NCI-H1105 (cell line): ENCODE measurements at regions not wholly inside any gene's neighbourhood (a gene's known extent, or its start where the extent isn't known, plus 50 kb on each side); places are given as distances from the start of the nearest gene placed in this dataset.
"Not testable (repeated sequence)": the region's sequence is repeated elsewhere in the genome, so short reads cannot be mapped to it uniquely, and the experiment has no call there.

ENCODE experiments used
- DNase-seq: peaks from one replicate; lab custom pipeline; 2025; lab: John Stamatoyannopoulos, UW

DNA sequence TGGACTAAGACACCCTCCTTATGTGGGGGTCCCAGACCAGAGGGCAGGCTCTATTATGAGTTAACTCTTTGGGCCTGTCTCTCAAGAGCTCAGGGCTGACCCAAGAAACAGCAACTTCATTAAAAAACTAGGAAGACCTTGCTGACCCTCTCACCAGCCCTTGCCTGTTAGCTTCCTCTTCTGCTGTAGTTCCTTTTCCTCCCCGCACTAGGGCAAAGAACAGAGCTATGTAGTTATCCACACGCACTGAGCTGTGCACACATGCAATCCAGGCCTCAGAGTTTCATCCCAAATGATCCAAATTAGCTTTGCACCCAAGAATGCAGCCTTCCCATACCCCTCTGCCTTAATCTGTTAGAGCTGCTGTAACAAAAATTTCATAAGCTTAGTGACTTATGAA lies 539.6 kb upstream of the CADM1 start:
- no peak for DNase-seq

DNA sequence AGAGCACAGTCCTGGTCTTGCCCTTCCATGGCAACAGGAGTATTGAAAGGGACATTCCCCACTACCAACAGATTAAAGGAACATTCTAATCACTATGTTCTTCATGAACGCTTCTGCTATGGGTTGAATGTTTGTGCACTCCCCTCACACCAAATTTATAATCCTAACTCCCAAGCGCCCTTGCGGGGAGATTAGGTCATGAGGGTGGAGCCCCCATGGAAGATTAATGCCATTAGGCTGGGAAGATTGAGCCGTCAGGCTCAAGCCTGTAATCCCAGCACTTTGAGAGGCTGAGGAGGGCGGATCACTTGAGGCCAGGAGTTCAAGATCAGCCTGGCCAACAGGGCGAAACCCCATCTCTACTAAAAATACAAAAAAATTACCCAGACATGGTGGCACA lies 538.8 kb upstream of the CADM1 start:
- not testable (repeated sequence) for DNase-seq

DNA sequence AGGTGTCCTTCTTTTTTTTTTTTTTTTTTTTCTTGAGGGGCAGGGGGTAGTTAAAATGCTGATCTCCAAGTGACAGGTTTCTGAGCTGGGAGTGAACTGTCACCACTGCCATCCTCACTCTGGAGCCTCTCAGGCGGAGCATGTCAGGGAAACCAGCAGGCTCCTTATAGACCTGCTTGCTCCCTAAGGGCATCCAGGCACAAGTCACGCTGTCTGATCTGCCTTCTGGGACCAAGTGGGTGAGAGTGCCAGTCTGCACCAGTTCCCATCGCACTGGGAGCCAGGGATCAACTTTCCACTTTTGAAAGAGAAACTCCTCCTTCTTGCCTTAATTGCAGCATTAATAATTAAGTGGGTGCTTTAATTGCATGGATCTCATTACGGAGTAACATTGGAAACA lies 537.9 kb upstream of the CADM1 start:
- peak; percentile 47 for DNase-seq

DNA sequence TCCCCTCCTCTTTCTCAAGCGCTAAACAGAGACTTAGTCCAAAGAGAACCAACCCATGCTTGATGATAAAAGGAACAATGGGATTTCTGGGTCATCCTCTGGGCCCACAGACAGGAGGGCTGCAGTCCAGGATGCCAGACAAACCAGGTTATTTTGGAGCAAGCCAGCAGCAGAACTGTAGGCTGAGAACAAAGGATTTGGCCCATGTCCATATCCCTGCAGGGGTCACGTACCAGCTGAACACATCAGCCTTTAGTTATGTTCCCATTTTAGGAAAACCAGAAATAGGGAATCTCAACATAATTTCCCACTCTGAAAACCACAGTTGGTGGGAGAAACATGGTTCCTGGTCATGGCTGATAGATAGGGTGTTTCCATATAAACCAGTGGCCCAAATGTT lies 533.6 kb upstream of the CADM1 start:
- no peak for DNase-seq

DNA sequence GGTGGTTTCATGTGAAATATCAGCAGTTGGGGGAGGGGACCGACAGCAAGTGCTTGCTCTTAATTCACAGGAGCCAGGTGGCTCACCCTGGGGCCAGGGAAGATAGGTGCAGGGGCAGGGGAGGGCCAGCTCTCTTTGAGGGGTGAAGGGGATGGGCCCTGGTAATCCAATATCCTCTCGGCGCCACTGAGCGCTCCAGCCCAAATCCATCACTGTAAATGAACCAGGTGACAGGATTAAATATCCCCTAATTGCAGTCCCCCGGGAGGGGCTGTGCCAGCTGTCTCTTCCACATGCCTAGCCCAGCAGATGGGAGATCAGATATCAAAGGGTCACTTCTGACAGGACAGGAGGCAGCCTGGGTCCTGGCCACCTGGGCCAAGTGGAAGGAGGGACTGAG lies 531.8 kb upstream of the CADM1 start:
- DNase-seq: peak; percentile 98

DNA sequence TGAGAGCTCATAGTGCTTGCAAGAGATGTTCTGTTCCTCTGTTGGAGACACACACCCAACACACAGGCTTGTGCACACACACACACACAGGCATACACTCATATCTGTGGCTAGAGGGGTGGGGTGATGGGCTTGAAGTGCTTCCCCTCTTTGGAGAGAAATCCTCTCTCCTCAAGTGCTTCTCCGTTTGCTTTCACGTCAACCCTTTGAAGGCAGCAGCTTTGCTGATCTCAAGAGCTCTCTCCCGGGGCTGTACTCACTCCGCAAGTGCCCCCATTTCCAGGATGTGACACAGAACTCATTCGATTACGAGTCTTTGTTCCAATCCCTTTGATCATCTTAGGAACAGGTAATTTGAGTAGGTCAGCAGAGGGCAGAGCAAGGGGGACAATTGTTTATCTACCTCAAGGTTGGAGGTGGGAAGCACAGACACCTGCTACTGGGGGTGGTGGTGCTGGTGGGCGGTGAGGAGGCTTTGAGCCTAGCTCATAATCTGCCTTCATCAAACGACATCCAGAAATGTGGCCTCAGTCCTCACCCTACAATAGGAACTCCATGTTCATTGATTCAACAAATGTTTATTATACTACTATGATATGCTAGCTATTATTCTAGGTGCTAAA lies 529.8 kb upstream of the CADM1 start:
- peak; percentile 89 for DNase-seq

DNA sequence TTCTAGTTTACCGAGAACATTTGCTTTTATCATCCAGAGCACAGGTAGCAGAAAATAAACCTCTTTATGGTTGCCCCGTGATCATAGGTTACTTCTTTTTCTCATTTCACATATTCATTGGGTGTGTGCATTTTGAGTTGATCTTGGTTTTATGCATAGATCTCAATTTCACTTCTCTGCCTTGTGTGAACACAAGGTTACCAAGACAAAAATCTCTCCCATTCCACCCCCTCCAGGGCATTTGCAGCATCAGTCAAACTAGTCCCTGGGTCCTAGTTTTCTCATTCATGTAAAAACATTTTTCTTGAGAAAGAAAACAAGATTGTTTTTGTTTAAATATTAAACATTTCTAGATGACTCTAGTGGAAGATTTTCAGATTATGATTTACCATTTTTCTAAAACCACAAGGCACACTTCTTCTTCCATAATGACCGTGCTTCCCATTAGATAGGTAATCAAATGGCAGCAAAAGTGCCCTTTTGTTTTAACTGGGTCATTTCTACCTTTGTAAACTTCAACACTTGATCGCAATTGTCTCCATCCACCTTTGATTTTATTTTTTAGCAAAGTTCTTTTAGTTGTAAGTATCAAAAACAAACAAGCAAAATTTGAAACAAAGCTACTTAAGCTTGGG lies 526.6 kb upstream of the CADM1 start:
- DNase-seq: no peak

DNA sequence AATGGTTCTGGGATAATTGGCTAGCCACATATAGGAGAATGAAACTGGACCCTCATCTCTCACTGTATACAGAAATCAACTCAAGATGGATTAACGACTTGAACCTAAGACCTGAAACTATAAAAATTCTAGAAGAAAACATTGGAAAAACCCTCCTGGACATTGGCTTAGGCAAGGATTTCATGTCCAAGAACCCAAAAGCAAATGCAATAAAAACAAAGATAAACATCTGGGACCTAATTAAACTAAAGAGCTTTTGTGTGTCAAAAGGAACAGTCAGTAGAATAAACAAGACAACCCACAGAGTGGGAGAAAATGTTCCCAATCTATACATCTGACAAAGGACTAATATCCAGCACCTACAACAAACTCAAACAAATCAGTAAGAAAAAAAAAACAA lies 524.3 kb upstream of the CADM1 start:
- peak; percentile 36 for DNase-seq

DNA sequence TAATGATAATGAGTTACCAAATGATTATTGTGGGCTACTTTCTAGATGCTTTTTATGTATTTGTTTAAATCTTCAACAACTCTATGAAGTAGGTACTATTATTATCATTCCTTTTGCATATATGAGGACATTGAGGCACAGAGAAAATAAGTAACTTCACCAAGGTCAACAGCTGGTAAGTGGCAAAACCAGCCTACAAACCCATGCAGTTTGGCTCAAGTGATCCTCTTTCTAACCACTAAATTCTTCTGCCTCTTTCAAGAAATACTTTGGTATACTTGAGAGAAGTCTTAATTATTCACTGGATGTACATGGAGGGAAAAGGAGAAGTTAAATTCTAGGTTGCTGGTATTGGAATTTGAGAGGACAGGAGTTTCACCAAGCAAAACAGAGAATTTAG lies 495.2 kb upstream of the CADM1 start:
- no peak for DNase-seq

DNA sequence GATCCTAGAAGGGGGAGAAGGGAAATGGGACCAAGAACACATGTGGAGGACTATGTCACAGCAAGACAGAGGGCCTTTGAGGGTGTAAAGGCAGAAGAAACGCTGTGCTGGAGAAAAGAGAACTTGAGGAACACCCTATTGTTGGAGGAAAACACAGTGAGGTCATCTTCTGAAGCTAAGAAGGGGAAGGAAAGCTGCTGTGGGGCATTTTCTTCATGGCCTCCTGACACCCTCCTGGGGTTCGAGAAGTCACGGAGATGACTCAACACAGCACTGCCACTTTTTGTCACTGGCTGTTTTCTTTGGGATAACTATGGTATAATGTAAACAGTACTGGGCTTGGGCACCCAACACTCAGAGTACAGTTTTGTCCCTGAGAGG lies 492.6 kb upstream of the CADM1 start:
- no peak for DNase-seq

DNA sequence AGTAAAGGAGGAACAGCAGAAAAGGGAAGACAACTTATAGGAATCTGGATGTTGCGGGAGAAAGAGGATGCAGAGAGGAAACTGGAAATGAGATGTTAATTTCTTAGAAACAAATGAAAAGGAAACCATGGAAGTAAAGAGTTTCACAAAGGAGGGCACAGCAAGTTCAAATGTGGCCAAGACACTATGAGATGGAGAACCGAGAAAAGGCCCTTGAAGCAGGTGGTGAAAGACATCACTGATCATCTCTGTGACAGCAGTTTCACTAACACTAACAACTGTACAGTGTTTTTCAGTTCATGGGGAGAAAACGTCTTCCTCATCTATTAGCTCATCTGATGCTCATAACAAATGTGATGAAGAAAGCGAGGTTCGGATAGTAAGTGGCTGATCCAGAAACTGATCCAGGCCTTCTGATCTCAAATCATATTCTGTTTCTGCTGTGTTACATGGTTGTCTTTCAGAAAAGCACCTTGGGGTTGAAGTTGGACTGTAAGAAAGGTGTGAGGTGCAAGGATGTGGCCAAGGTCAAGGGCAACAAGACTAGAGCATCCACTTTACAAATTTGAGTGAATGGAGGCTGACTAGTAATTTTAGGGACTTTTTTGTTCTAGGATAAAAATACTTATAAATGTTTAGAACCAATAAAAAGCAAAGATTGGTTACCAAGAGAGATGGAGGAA lies 492.1 kb upstream of the CADM1 start:
- no peak for DNase-seq

DNA sequence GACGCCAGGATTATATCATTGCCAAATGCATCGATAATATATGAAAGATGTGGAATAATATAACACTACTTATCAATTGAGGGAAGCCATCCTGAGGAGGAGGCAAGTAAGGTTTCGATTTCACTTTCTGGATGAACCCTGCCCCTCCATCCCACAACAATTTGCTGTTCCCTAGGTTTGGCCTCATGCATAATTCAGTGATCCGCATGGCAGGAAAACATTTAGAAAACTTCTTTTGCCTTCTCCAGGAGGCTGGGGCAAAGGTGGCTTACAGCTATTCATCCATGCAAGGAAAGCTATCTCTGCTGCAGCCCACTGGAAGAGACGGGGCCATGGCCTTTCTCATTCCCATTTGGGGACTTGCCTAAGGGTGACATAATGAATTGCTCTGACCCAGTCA lies 489.4 kb upstream of the CADM1 start:
- DNase-seq: no peak

DNA sequence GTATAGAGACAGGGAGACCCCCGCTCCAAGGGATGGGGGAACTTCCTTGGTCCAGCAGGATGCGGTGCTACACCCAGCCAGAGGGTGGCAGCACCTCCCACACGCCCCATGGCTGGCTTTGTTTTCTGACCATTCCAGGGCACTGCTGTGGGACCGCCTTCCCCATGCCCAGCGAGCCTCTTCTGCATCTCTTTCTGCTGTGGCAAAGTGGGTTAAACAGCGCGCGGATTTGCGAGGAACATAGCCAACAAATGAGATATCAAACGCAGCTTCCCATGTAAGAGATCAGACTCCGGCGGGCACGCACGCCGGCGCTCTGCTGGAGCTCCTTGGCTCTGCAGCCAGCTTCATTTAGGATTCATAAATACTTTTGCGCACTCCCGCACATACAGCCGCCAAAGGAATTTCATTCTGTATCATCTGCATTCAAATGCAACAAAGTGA lies 485.8 kb upstream of the CADM1 start:
- no peak for DNase-seq

DNA sequence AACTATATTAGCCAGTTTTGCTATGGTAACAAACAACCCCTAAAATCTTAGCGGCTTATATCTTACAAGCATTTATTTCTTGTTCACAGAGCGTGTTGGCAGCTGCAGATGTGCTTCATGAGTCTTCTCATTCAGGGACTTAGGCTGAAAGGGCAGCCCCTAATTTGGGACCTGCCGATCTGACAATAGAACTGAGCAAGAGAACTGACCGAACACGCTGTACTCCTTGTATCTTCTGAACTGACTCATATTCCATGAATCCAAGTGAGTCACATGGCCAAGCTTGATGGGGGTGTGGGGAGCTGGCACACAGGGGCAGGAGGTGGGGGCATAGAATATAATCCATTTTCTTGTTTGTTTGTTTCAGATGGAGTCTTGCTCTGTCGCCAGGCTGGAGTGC lies 481.7 kb upstream of the CADM1 start:
- no peak for DNase-seq

DNA sequence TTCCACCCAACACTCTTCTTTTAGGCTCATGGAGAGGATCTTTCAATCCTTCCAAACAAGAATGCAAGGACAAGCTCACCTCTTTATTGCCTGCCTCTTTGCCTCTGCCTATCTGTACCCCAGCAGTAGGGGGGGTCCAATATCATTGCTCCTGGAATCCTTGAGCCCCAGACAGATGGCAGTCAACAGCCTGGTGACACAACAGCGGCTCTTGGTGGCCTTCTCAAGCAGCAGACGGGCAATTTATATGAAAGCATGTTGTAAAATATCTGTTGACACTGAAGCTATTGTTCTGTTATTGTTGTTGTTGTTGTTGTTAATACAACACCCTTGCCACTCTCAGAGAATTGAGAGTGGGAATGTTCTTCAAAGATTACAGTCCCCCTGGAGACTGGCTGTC lies 480.0 kb upstream of the CADM1 start:
- no peak for DNase-seq

DNA sequence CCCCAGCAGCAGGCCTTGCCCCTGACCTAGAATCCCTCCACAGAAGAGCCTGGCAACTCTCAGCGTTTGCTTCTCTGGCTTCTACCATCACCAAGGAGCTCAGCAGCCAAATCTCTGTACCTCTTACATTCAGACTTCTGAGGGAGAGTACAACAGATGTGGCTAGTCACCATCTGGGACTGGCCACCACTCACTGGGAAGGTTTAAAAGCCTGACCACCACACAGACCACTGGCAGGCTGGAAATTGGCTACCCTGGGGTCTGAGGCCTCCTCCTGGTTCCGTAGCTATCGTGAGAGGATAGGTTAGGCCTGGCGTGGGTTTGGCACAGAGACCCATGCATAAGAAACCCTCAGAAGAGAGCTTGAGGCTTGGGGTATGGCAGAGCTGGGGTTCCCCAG lies 478.5 kb upstream of the CADM1 start:
- DNase-seq: no peak

DNA sequence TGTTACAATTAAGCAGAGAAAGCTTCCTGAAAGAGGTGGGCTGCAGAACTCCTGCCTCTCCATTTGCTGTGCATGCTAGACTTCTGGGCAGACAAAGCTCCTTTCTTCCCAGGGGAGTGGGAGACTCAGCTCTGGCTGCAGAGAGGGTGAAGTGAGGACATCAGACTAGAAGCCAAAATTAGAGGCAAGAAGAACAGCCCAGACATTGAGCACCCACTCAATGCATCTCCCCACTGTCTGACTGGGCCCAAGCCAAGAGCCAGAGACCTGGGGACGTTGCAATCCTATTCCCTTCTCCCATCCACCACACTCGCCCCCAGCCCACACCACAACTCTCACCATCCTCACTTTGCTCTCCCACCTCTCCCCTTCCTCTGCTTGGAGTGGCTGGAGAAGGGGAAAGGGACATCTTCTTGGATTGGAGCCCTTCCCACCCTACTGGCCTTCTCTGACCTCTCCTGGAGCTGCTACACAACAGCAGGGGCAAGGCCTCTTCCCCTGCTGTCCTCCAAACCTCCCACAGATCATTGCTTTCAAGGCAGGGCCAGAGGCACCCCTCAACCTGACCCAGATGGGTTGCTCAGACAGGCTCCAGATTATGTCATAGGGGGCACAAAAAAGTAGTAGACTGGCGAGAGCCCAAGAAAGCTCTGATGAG lies 477.7 kb upstream of the CADM1 start:
- DNase-seq: no peak

DNA sequence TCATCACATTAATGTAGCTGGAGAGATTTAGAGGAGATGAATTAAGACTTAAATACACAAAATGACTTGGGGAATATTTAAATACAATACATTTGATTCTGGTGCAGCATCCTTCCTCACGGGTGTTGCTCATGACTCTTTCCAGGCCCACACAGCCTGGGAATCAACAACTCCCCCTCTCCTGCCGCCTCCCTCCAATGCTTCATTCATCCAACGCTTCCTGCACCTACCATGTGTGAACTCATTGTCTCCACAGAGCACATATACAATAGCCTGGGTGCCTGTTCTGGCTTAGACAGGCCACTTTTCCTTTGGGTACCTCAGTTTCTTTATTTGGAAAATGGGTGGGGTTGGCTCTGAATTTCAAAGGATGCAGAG lies 476.9 kb upstream of the CADM1 start:
- no peak for DNase-seq

DNA sequence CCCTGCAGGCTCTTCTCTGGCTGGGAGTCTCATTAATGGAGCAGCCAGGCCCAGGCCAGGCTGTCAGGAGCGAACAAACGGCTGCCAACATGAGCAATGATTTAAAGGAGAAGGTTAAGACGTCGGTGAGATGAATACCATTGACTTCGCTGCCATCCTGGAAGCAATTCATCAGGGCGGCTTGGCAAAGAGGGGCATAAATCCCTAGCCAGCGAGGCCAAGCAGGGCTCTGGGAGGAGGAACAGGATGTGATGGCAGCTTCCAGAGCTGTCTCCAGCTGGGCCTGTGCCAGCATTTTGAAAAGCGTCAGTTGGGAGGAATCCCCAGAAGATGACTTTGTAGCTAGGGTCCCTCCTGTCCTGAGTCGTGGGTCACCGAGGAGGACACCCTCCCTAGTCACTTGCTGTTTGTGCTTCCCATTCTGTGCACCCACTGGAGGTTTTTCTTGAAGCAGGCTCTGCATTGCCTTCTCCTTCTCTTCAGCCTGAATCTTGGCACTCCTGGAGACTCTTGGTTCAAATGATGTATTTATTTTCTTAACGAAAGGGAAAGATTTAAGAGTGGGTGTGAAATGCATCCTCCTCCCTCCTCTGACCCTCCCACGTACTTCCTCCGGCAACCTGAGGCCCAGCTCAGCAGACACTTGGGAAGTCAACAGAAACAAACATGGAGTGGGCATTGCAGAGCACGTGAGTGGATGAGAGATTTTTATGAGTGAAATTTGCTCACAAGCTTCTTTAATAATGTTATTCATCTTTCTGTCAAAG lies 476.3 kb upstream of the CADM1 start:
- no peak for DNase-seq

DNA sequence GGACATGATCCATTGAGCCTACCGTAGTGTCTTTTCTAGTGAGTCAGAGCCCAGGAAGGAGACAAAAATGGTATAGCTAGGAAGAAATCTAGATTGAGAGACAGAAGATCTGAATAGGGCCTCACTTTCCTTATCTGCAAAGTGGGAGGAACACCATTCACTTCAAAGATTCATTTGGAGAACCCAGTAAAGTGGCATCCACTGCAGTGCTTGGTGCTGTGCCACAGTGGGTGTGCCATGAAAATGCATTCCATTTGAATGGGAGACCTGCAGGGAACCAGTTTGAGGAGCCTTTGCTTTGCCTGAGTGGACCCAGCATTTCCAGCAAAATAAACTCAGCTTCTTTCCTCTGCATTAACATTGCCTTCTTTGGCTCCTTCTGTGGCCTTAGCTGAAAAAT lies 470.5 kb upstream of the CADM1 start:
- DNase-seq: no peak

DNA sequence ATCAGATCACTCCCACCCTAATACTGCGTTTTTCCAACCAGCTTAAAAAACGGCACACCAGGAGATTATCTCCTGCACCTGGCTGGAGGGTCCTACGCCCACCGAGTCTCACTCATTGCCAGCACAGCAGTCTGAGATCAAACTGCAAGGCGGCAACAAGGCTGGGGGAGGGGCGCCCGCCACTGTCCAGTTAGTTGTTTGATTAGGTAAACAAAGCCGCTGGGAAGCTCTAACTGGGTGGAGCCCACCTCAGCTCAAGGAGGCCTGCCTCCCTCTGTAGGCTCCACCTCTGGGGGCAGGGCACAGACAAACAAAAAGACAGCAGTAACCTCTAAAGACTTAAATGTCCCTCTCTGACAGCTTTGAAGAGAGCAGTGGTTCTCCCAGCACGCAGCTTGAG lies 463.0 kb upstream of the CADM1 start:
- DNase-seq: not testable (repeated sequence)

DNA sequence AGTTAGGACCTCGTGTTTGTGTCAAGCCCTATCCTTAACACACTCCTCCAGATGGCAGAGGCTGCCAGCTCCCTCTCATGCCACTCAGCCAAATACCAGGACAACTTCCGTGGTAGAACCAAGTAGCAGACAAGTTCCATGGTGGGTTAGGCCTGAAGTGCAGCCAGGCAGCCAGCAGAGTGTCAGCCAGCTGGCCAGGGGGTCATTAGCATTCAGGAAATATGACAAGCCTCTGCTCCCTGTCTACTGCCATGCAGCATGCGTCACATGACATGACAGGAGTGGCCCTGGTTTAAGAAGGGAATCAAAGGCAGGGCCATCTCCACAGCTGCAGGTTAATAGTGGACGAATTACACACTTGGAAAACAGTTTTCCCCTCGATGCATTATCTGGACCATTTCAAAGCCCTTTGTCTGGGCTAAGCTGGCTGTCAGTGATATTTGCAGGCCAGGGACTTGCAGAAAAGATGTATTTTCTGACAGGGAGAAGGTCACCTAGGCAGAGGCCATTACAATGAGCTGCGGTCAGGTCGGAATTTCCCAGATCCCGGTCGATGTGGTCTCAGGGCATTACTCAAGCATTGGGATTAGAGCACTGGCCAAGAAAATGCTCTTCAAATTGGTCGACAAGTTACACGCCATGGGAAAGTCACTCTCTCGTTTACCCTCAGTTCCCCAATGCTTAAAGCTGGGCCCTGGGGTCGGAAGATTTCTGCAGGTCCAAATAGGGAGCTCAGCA lies 461.7 kb upstream of the CADM1 start:
- no peak for DNase-seq
